HL-60 (cell line): ENCODE measurements at regions not wholly inside any gene's neighbourhood (a gene's known extent, or its start where the extent isn't known, plus 50 kb on each side); places are given as distances from the start of the nearest gene placed in this dataset.

ENCODE experiments used
- POLR2AphosphoS5 ChIP-seq: IDR thresholded peaks from 2 replicates; pipeline ENCODE4 v1.6.1; 2012; ENCODE audit warnings: low read depth
- SPI1 ChIP-seq: IDR thresholded peaks from 2 replicates; pipeline ENCODE4 v1.6.1; 2012; ENCODE audit warnings: low read depth, mild to moderate bottlenecking, borderline replicate concordance
- TF ChIP-seq, protein P1 (sequence below): IDR thresholded peaks from one replicate; pipeline ENCODE4 v1.5.1; 2011; ENCODE audit warnings: low read length, control low read depth, inconsistent platforms; ENCODE audit not compliant: insufficient read depth

DNA sequence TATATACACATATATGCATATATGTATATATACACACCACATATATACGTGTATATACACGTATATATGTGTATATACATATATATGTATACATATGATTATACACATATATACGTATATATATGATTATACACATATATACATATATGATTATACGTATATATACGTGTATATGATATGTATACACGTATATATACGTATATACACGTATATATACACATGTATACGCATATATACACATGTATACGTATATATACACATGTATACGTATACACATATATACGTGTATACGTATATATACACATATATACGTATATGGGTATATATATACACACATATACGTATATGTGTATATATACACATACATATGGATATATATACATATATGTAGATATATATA lies 62.1 kb upstream of the HMGXB4 start:
- no peak for TF ChIP-seq POLR2AphosphoS5
- TF ChIP-seq, protein P1, sequence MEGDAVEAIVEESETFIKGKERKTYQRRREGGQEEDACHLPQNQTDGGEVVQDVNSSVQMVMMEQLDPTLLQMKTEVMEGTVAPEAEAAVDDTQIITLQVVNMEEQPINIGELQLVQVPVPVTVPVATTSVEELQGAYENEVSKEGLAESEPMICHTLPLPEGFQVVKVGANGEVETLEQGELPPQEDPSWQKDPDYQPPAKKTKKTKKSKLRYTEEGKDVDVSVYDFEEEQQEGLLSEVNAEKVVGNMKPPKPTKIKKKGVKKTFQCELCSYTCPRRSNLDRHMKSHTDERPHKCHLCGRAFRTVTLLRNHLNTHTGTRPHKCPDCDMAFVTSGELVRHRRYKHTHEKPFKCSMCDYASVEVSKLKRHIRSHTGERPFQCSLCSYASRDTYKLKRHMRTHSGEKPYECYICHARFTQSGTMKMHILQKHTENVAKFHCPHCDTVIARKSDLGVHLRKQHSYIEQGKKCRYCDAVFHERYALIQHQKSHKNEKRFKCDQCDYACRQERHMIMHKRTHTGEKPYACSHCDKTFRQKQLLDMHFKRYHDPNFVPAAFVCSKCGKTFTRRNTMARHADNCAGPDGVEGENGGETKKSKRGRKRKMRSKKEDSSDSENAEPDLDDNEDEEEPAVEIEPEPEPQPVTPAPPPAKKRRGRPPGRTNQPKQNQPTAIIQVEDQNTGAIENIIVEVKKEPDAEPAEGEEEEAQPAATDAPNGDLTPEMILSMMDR, result no peak
- no peak for TF ChIP-seq SPI1
